K562 (cell line): ENCODE measurements at regions not wholly inside any gene's neighbourhood (a gene's known extent, or its start where the extent isn't known, plus 50 kb on each side); places are given as distances from the start of the nearest gene placed in this dataset.

Experiments
- ATAC-seq: fragments of 200-7000 bp; cut with Tn5 transposase; 3 replicates; pipeline ENCODE4 v1.9.1; 2020; ENCODE audit warnings: moderate library complexity
- BruUV-seq: library from RNA; stranded (reverse); fragments of 400-500 nt; replicated peaks from 2 replicates; lab custom pipeline; 2021; lab: Mats Ljungman, UMichigan
- CTCF ChIA-PET: fragments of 300-600 bp; formaldehyde crosslinking; extraction: SDS; loops from one replicate; lab custom pipeline; 2021; ENCODE audit warnings: low intra/inter-chr PET ratio; lab: Yijun Ruan, JAX
- POLR2A ChIA-PET: fragments of 300-600, 350-650 bp; sonication (Branson Sonifier 250); formaldehyde crosslinking; extraction: SDS; loops from one replicate; lab custom pipeline; 2021; ENCODE audit warnings: antibody characterized with exemption, inconsistent platforms; lab: Yijun Ruan, JAX
- DNase-seq, 4 experiments: peaks; one replicate each; pipeline versions ENCODE4 v3.0.0 to v3.0.0-alpha.2; 2011 to 2018; ENCODE audit warnings: low spot score in 3 of 4, mixed read lengths in 3 of 4; ENCODE audit errors: extremely low read depth in 1 of 4
- FAIRE-seq: peaks from 2 replicates; lab custom pipeline; 2011; peaks lifted over from hg19 to GRCh38; lab: Jason Lieb, UNC
- H2AFZ ChIP-seq: 2 replicates; pipeline ENCODE4 v1.6.0; 2011; ENCODE audit warnings: low read depth, low read length, control low read depth, inconsistent platforms
- H3K27ac ChIP-seq: fragments of 200-600 bp; 3 replicates; pipeline ENCODE4 v1.8.0; 2011; ENCODE audit warnings: low read depth, mild to moderate bottlenecking, control low read depth, inconsistent platforms, low read length, moderate library complexity, mixed read lengths; ENCODE audit errors: extremely low read depth
- H3K27me3 ChIP-seq, 2 experiments: fragments of 300-600 bp in 1 of 2; 2 replicates in 1 of 2; 3 replicates in 1 of 2; pipeline versions ENCODE4 v1.6.0 to v1.8.0; 2011; ENCODE audit warnings: inconsistent platforms in 2 of 2, low read length in 2 of 2, mild to moderate bottlenecking in 1 of 2, mixed read lengths in 1 of 2, moderate library complexity in 1 of 2; ENCODE audit not compliant: control insufficient read depth in 2 of 2, insufficient read depth in 2 of 2
- H3K36me3 ChIP-seq: fragments of 300-600 bp; 3 replicates; pipeline ENCODE4 v1.8.0; 2011; ENCODE audit warnings: mild to moderate bottlenecking, low read length, inconsistent platforms; ENCODE audit not compliant: control insufficient read depth, insufficient read depth
- H3K4me1 ChIP-seq, 2 experiments: fragments of 200-600 bp in 1 of 2; replicated peaks in 1 of 2; 2 replicates in 1 of 2; 3 replicates in 1 of 2; pipeline versions ENCODE4 v1.5.1 to v1.8.0; 2011; ENCODE audit warnings: inconsistent platforms in 2 of 2, low read length in 2 of 2, mild to moderate bottlenecking in 1 of 2, mixed read lengths in 1 of 2, moderate library complexity in 1 of 2; ENCODE audit not compliant: control insufficient read depth in 2 of 2, insufficient read depth in 2 of 2
- H3K4me2 ChIP-seq: 2 replicates; pipeline ENCODE4 v1.6.1; 2011; ENCODE audit warnings: low read length, control low read depth, inconsistent platforms, mixed read lengths; ENCODE audit not compliant: insufficient read depth
- H3K4me3 ChIP-seq: fragments of 200-600 bp; sonication (generic), shearing (Covaris generic); 2 replicates; pipeline ENCODE4 v1.5.1; 2016; ENCODE audit warnings: control low read depth, inconsistent platforms
- H3K79me2 ChIP-seq: fragments of 200-600 bp; 3 replicates; pipeline ENCODE4 v1.8.0; 2011; ENCODE audit warnings: low read length, inconsistent platforms; ENCODE audit not compliant: control insufficient read depth, insufficient read depth
- H3K9ac ChIP-seq, 2 experiments: 2 replicates each; pipeline versions ENCODE4 v1.6.0 to v1.6.1; 2011; ENCODE audit warnings: low read depth in 2 of 2, low read length in 2 of 2, control low read depth in 1 of 2, inconsistent platforms in 1 of 2, mild to moderate bottlenecking in 1 of 2, mixed read lengths in 1 of 2; ENCODE audit not compliant: insufficient read depth in 1 of 2
- H3K9me1 ChIP-seq: one replicate; pipeline ENCODE4 v1.6.0; 2011; ENCODE audit warnings: inconsistent platforms, mild to moderate bottlenecking, low read length, moderate library complexity; ENCODE audit not compliant: control insufficient read depth, insufficient read depth
- H3K9me3 ChIP-seq: replicated peaks from 2 replicates; pipeline ENCODE4 v1.5.1; 2011; ENCODE audit warnings: low read depth, low read length, inconsistent platforms; ENCODE audit not compliant: control insufficient read depth, insufficient read depth
- H4K20me1 ChIP-seq: replicated peaks from 2 replicates; pipeline ENCODE4 v1.6.1; 2011; ENCODE audit warnings: low read length, inconsistent platforms, mixed read lengths; ENCODE audit not compliant: control insufficient read depth, insufficient read depth
- CHCHD3 ChIP-seq: fragments of 250-450 bp; sonication (Bioruptor Pico); IDR thresholded peaks from 2 replicates; pipeline ENCODE4 v2.1.2; 2022; ENCODE audit warnings: mild to moderate bottlenecking
- GTF2B ChIP-seq: IDR thresholded peaks from 2 replicates; pipeline ENCODE4 v1.6.1; 2011; ENCODE audit not compliant: insufficient read length; ENCODE audit errors: extremely low read depth
- HNRNPH1 ChIP-seq: fragments of 200-400 bp; formaldehyde crosslinking; optimal IDR thresholded peaks from 2 replicates; pipeline ENCODE3; 2017; ENCODE audit warnings: low read depth, mild to moderate bottlenecking, low read length, moderate library complexity
- TAL1 ChIP-seq: fragments of 450-650 bp; IDR thresholded peaks from 2 replicates; pipeline ENCODE4 v1.6.1; 2016; ENCODE audit warnings: mild to moderate bottlenecking
- TEAD2 ChIP-seq: fragments of 450-650 bp; IDR thresholded peaks from 2 replicates; pipeline ENCODE4 v1.6.1; 2016; ENCODE audit warnings: missing genetic modification characterization, control low read depth, missing compliant biosample characterization
- ZBTB33 ChIP-seq: sonication (generic); formaldehyde crosslinking; IDR thresholded peaks from 2 replicates; pipeline ENCODE4 v1.8.1; 2023; ENCODE audit warnings: mild to moderate bottlenecking, missing genetic modification reagents
- ZBTB43 ChIP-seq: sonication (generic); formaldehyde crosslinking; IDR thresholded peaks from 2 replicates; pipeline ENCODE4 v1.8.0; 2023; ENCODE audit warnings: mild to moderate bottlenecking, missing genetic modification reagents
- ZNF280A ChIP-seq: fragments of 450-650 bp; IDR thresholded peaks from 2 replicates; pipeline ENCODE4 v1.6.1; 2018; ENCODE audit warnings: mild to moderate bottlenecking, low read depth; ENCODE audit not compliant: partially characterized antibody
- ZNF609 ChIP-seq: sonication (generic); formaldehyde crosslinking; IDR thresholded peaks from 2 replicates; pipeline ENCODE4 v1.8.1; 2023; ENCODE audit warnings: missing genetic modification reagents, mild to moderate bottlenecking, borderline replicate concordance
- WGBS: fragments of 100-300 bp; shearing (Covaris generic); methylation state at CpG from one replicate; pipeline ENCODE4 v1.1.6; 2016; ENCODE audit warnings: low coverage, mixed read lengths; ENCODE audit not compliant: insufficient coverage; ENCODE audit errors: missing lambda C conversion rate; 5-methylcytosine and 5-hydroxymethylcytosine counted together
- in situ Hi-C: fragments of 300-500 bp; cut with MboI; formaldehyde crosslinking; loops from 4 replicates; pipeline ENCODE4 v1.15.0; 2018; ENCODE audit warnings: inconsistent platforms, mixed read lengths
- intact Hi-C: fragments of 100-400 bp; cut with micrococcal nuclease; formaldehyde crosslinking; loops from 2 replicates; pipeline ENCODE4 v1.14.2; 2022

GRCh38 chr1:83500987-83501591 lies 497.8 kb downstream of the TTLL7 start:
- Histone ChIP-seq H2AFZ (no peak overlapping the region), H4K20me1 (no peaks in the 10 kb centered on the region), H3K9ac (no peak overlapping the region), H3K27ac (no peak overlapping the region), H3K4me2 (no peak overlapping the region), H3K4me3 (no peak overlapping the region), H3K79me2 (no peaks in the 10 kb centered on the region), H3K27me3 (no peaks in the 10 kb centered on the region), H3K9me3 (no peaks in the 10 kb centered on the region), H3K9me1 (no peaks in the 10 kb centered on the region), H3K36me3 (no peaks in the 10 kb centered on the region), H3K4me1 (no peaks in the 10 kb centered on the region)
- in situ Hi-C loops (no loop called here), intact Hi-C loops (no loop called here)
- no peak for ATAC-seq
- no peak for DNase-seq
- BruUV-seq, result no TSS peak
- ChIA-PET CTCF (no interaction called here), POLR2A (no interaction called here)
- no peak for FAIRE-seq
- 0% methylated on average over 1 of the region's 1 CpG for WGBS
- TF ChIP-seq GTF2B (no peak), ZNF609 (CRISPR knock-in tag) (no peak), ZNF280A (no peak), TEAD2 (no peak), ZBTB33 (no peak), HNRNPH1 (no peak), TAL1 (no peak), ZBTB43 (CRISPR knock-in tag) (no peak), CHCHD3 (CRISPR knock-in tag) (no peak)
